ENCODE measurements at regions not wholly inside any gene's neighbourhood (a gene's known extent, or its start where the extent isn't known, plus 50 kb on each side); places are given as distances from the start of the nearest gene placed in this dataset.

GRCh38 chr18:40606996-40607395, 1348.0 kb upstream of the PIK3C3 start:
- WGBS, 2 donors: 49 to 62% methylated on average over 1 of the region's 1 CpG
- DNase-seq: no peak
- Histone ChIP-seq H3K36me3 (no peaks in the 10 kb centered on the region), H3K27ac (no peak overlapping the region), H3K27me3 (no peaks in the 10 kb centered on the region), H3K4me3 (no peak overlapping the region), H3K9me3 (no peaks in the 10 kb centered on the region), H3K4me1 (no peaks in the 10 kb centered on the region)
- TF ChIP-seq CTCF (IDR thresholded peaks at IDR 0.05) (no peak), POLR2AphosphoS5 (IDR thresholded peaks at IDR 0.05) (no peak), EP300 (IDR thresholded peaks at IDR 0.05) (no peak), POLR2A (IDR thresholded peaks at IDR 0.05) (no peak)
- intact Hi-C loops (cut with DNase I): no loop called here

GRCh38 chr18:40583671-40584070, 1371.4 kb upstream of the PIK3C3 start:
- Histone ChIP-seq H3K36me3 (no peaks in the 10 kb centered on the region), H3K27me3 (no peaks in the 10 kb centered on the region), H3K27ac (no peak overlapping the region), H3K4me3 (no peak overlapping the region), H3K9me3 (peaks cover 0 to 5% (median 0%) of the 10 kb centered on the region in 4 donors), H3K4me1 (no peaks in the 10 kb centered on the region)
- DNase-seq: no peak
- intact Hi-C loops (cut with DNase I): no loop called here
- 91 to 93% methylated on average over 12 of the region's 12 CpGs for WGBS, 2 donors
- TF ChIP-seq POLR2AphosphoS5 (IDR thresholded peaks at IDR 0.05) (no peak), CTCF (IDR thresholded peaks at IDR 0.05) (no peak), POLR2A (IDR thresholded peaks at IDR 0.05) (no peak), EP300 (IDR thresholded peaks at IDR 0.05) (no peak)

- H3K4me1 ChIP-seq: no peaks in the 10 kb centered on the region
- no peak for DNase-seq
- peaks cover 0 to 3% (median 0%) of the 10 kb centered on the region in 4 donors for H3K9me3 ChIP-seq
- intact Hi-C loops (cut with DNase I): no loop called here
- no peak overlapping the region for H3K27ac ChIP-seq
- TF ChIP-seq EP300 (IDR thresholded peaks at IDR 0.05) (no peak), CTCF (IDR thresholded peaks at IDR 0.05) (no peak), POLR2AphosphoS5 (IDR thresholded peaks at IDR 0.05) (no peak), POLR2A (IDR thresholded peaks at IDR 0.05) (no peak)
- H3K27me3 ChIP-seq: no peaks in the 10 kb centered on the region
- 18 to 64% methylated on average over 1 of the region's 1 CpG for WGBS, 2 donors
- no peaks in the 10 kb centered on the region for H3K36me3 ChIP-seq
- H3K4me3 ChIP-seq: no peak overlapping the region
Observed at GRCh38 chr18:40582105-40582504, 1372.9 kb upstream of the PIK3C3 start.

GRCh38 chr18:40577981-40578365, 1377.1 kb upstream of the PIK3C3 start:
- no peak overlapping the region for H3K27ac ChIP-seq
- no peaks in the 10 kb centered on the region for H3K4me1 ChIP-seq
- no peaks in the 10 kb centered on the region for H3K36me3 ChIP-seq
- TF ChIP-seq EP300 (IDR thresholded peaks at IDR 0.05): no peak
- TF ChIP-seq POLR2A (IDR thresholded peaks at IDR 0.05): no peak
- no peak for TF ChIP-seq CTCF (IDR thresholded peaks at IDR 0.05)
- TF ChIP-seq POLR2AphosphoS5 (IDR thresholded peaks at IDR 0.05): no peak
- intact Hi-C loops (cut with DNase I): no loop called here
- no peak overlapping the region for H3K4me3 ChIP-seq
- H3K27me3 ChIP-seq: no peaks in the 10 kb centered on the region
- DNase-seq: no peak
- WGBS, 2 donors: 59 to 68% methylated on average over 4 of the region's 4 CpGs
- no peaks in the 10 kb centered on the region for H3K9me3 ChIP-seq

GRCh38 chr18:40577239-40577980, 1377.6 kb upstream of the PIK3C3 start:
- DNase-seq: no peak
- no peaks in the 10 kb centered on the region for H3K36me3 ChIP-seq
- intact Hi-C loops (cut with DNase I): no loop called here
- WGBS, 2 donors: 50 to 54% methylated on average over 5 of the region's 5 CpGs
- H3K4me3 ChIP-seq: no peak overlapping the region
- H3K9me3 ChIP-seq: no peaks in the 10 kb centered on the region
- no peaks in the 10 kb centered on the region for H3K27me3 ChIP-seq
- no peak overlapping the region for H3K27ac ChIP-seq
- H3K4me1 ChIP-seq: no peaks in the 10 kb centered on the region
- no peak for TF ChIP-seq CTCF (IDR thresholded peaks at IDR 0.05)
- TF ChIP-seq POLR2AphosphoS5 (IDR thresholded peaks at IDR 0.05): no peak
- no peak for TF ChIP-seq POLR2A (IDR thresholded peaks at IDR 0.05)
- no peak for TF ChIP-seq EP300 (IDR thresholded peaks at IDR 0.05)

Measured in sigmoid colon (tissue), 6 donors.